HG02852 (cell line): ENCODE measurements at regions not wholly inside any gene's neighbourhood (a gene's known extent, or its start where the extent isn't known, plus 50 kb on each side); places are given as distances from the start of the nearest gene placed in this dataset.

Source experiments
- ATAC-seq: cut with Tn5 transposase; IDR thresholded peaks from one replicate; pipeline ENCODE4 v1.9.1; 2021; ENCODE audit warnings: mild to moderate bottlenecking, moderate library complexity; ENCODE audit not compliant: unreplicated experiment

- ATAC-seq, result no peak
Measured at GRCh38 chr10:65518379-65518778, 1407.5 kb upstream of the LRRTM3 start.

- ATAC-seq, result no peak
Measured at GRCh38 chr10:65528986-65529385, 1396.8 kb upstream of the LRRTM3 start.

- ATAC-seq, result no peak
Measured at GRCh38 chr10:65531545-65531944, 1394.3 kb upstream of the LRRTM3 start.

GRCh38 chr10:65534771-65535170, 1391.1 kb upstream of the LRRTM3 start:
- no peak for ATAC-seq

GRCh38 chr10:65544756-65545155, 1381.1 kb upstream of the LRRTM3 start:
- ATAC-seq, result no peak

GRCh38 chr10:65548001-65548400, 1377.8 kb upstream of the LRRTM3 start:
- ATAC-seq, result no peak

- ATAC-seq, result no peak
Measured at GRCh38 chr10:65550761-65551160, 1375.1 kb upstream of the LRRTM3 start.

GRCh38 chr10:65555192-65555591, 1370.6 kb upstream of the LRRTM3 start:
- no peak for ATAC-seq

- no peak for ATAC-seq
Measured at GRCh38 chr10:65556006-65556405, 1369.8 kb upstream of the LRRTM3 start.

- no peak for ATAC-seq
Measured at GRCh38 chr10:65559369-65559768, 1366.5 kb upstream of the LRRTM3 start.

GRCh38 chr10:65565246-65565645, 1360.6 kb upstream of the LRRTM3 start:
- no peak for ATAC-seq

GRCh38 chr10:65566906-65567305, 1358.9 kb upstream of the LRRTM3 start:
- no peak for ATAC-seq

GRCh38 chr10:65570143-65571010, 1355.5 kb upstream of the LRRTM3 start:
- no peak for ATAC-seq

GRCh38 chr10:65571011-65571570, 1354.7 kb upstream of the LRRTM3 start:
- ATAC-seq, result no peak

GRCh38 chr10:65581426-65582026, 1344.3 kb upstream of the LRRTM3 start:
- ATAC-seq, result no peak

GRCh38 chr10:65602182-65602865, 1323.5 kb upstream of the LRRTM3 start:
- no peak for ATAC-seq

- ATAC-seq, result no peak
Measured at GRCh38 chr10:65611592-65611991, 1314.2 kb upstream of the LRRTM3 start.

GRCh38 chr10:65614956-65615565, 1310.8 kb upstream of the LRRTM3 start:
- ATAC-seq, result no peak

- ATAC-seq, result no peak
Measured at GRCh38 chr10:65618126-65618525, 1307.7 kb upstream of the LRRTM3 start.

- no peak for ATAC-seq
Measured at GRCh38 chr10:65620404-65621048, 1305.3 kb upstream of the LRRTM3 start.

- no peak for ATAC-seq
Measured at GRCh38 chr10:65622608-65623007, 1303.2 kb upstream of the LRRTM3 start.
